ENCODE measurements at regions not wholly inside any gene's neighbourhood (a gene's known extent, or its start where the extent isn't known, plus 50 kb on each side); places are given as distances from the start of the nearest gene placed in this dataset.

DNA sequence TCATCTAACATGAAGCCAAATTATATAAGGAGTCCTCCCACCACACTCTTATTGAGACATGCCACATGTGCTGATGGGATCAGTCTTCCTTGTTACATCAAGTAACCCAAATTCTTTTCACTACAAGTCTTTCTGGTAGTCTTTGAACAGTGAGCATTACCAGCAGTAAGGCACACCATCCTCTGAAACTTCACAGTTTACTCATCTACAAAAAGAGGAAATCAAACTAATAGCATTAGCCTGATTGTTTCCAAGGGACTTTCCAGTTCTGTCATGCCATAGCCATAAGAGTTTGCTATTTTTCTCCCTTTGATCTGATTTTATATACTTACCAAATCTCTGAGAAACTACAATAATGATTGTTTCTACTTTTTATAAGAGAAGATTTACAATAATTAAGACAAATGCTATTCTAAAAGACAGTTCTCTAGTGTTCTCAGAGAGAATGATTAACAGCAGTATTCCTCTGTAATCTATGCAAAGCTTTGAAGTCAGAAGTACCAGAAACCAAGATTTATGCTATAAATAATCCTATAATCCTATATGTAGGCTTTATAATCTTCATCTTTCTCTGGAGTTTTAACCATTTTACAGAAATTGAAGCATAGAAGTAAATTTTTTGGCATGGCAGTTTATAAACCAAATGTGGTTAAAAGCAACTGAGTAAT, 166.2 kb upstream of the ACO1 start:
- TF ChIP-seq CTCF (IDR thresholded peaks at IDR 0.05) (no peak), EZH2 (IDR thresholded peaks at IDR 0.05) (no peak)

Data from neural progenitor cell (in vitro differentiated cells).